Colonic mucosa (tissue), 4 donors: ENCODE measurements at regions not wholly inside any gene's neighbourhood (a gene's known extent, or its start where the extent isn't known, plus 50 kb on each side); places are given as distances from the start of the nearest gene placed in this dataset.

Experiments
- DNase-seq: peaks from one replicate; pipeline ENCODE4 v3.0.0-alpha.2; 2020
- H3K27ac ChIP-seq: fragments of 200-600 bp; one replicate; pipeline ENCODE4 v1.8.0; 2021
- H3K27me3 ChIP-seq: fragments of 200-600 bp; one replicate; pipeline ENCODE4 v1.8.0; 2021
- H3K36me3 ChIP-seq: fragments of 200-600 bp; one replicate; pipeline ENCODE4 v1.8.0; 2021
- H3K4me1 ChIP-seq: fragments of 200-600 bp; one replicate; pipeline ENCODE4 v1.8.0; 2021; ENCODE audit warnings: mild to moderate bottlenecking
- H3K4me3 ChIP-seq: fragments of 200-600 bp; one replicate; pipeline ENCODE4 v1.8.0; 2021
- H3K9ac ChIP-seq, 2 donors: one replicate each; pipeline ENCODE4 v1.7.0; 2013; ENCODE audit warnings: control low read depth in 2 of 2, low read depth in 2 of 2, low read length in 2 of 2
- H3K9me3 ChIP-seq: fragments of 200-600 bp; one replicate; pipeline ENCODE4 v1.8.0; 2021
- CTCF ChIP-seq: fragments of 200-600 bp; IDR thresholded peaks from one replicate; pipeline ENCODE4 v1.8.0; 2022; ENCODE audit warnings: antibody characterized with exemption, mild to moderate bottlenecking
- intact Hi-C: fragments of 100-400 bp; cut with DNase I; formaldehyde crosslinking; loops from one replicate; pipeline ENCODE4 v1.14.1; 2022
- donor health status: healthy.
- donor health status: DM: no; HTN: no; CAD: no.
- donor health status: DM: no; HTN: no; CAD: no.

DNA sequence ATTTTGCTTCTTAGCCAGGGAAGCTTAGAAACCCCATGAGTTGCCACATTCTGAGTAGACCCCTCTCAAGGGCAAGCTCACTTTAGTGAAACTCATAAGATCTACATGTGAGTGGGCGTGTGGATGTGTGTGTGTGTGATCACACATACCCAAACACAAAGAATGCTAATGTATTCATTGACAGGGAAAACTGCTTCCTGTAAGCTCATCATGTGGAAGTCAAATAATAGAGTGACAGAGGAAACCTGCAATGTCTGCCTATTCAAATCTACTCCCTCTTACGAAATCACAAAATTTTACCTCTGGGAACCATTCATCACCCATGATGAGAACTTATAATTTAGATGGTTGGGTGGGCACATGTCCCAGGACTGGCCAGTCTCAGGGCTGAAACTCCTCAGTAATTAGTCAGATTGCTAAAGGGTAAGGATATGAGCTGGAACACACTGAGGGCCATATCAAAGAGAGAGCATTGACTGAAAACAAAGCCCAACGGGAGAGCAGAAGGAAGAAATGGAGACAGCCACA lies 94.5 kb upstream of the CCDC150 start:
- no peaks in the 10 kb centered on the region for H3K4me1 ChIP-seq
- intact Hi-C loops = no loop called here
- no peaks in the 10 kb centered on the region for H3K27me3 ChIP-seq

DNA sequence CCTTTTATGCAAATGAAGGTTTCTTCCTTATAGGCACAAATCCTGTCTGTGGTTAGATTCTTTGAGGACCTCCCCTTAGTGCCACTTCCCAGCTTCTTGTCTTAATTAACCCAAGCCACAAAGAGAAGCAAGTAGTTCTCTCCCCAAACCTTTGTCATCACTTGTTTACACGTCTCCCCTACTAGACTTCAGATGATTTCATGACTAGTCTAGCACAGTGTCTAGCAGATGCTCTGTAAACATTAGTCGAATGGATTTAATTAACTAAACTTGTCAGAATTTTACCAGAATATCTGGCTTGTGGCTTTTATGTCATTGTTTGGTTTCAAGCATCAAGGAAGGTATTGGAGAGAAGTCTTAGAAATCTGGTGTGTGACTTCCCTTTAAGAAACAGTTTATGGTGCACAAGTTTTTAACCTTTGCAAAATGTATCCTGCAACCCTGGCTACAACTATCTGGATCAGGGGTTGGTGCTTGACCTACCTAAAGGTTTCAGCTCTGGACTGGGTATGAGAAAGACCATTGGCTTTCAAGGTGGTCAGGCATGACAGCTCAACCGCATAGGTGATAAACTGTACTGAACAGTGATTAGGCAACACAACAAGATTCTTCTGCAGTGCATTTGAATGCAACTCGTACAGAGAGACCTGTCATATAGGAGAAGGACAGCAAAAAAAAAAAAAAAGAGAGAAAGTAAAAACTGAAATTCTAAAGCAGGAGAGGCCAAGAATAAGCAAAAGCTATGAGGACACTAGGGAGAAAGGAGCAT lies 93.2 kb upstream of the CCDC150 start:
- Histone ChIP-seq H3K4me1 (no peaks in the 10 kb centered on the region), H3K9me3 (no peaks in the 10 kb centered on the region), H3K27ac (no peak overlapping the region), H3K4me3 (no peak overlapping the region), H3K36me3 (no peaks in the 10 kb centered on the region), H3K27me3 (no peaks in the 10 kb centered on the region), H3K9ac (no peak overlapping the region)
- intact Hi-C loops = no loop called here
- no peak for DNase-seq
- TF ChIP-seq CTCF = no peak

More for the DNA sequence above, 94.5 kb upstream of the CCDC150 start:
- no peaks in the 10 kb centered on the region for H3K9me3 ChIP-seq
- no peak overlapping the region for H3K4me3 ChIP-seq
- no peaks in the 10 kb centered on the region for H3K36me3 ChIP-seq
- no peak overlapping the region for H3K27ac ChIP-seq
- no peak for DNase-seq
- no peak overlapping the region for H3K9ac ChIP-seq
- TF ChIP-seq CTCF = no peak

DNA sequence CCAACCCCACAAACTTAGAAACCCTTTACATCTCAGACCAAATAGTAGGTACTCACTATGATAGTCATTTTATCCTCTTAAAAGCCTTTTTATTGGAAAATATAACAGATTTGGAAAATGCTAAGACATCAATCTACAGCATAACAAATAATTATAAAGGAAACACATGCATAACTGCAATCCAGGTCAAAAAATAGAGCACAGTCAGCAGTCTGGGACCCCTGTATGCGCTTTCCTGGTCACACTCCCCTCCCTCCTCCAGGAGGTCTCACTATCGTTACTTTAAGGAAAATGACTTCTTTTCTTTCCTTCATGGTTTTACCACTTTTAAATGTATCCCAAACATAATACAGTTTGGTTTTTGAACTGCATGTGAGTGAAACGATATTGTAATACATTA lies 90.5 kb upstream of the CCDC150 start:
- no peaks in the 10 kb centered on the region for H3K27me3 ChIP-seq
- no peak for TF ChIP-seq CTCF
- H3K36me3 ChIP-seq = no peaks in the 10 kb centered on the region
- intact Hi-C loops = no loop called here
- no peak for DNase-seq
- H3K4me3 ChIP-seq = no peak overlapping the region
- H3K9ac ChIP-seq = no peak overlapping the region
- no peaks in the 10 kb centered on the region for H3K9me3 ChIP-seq
- no peak overlapping the region for H3K27ac ChIP-seq
- H3K4me1 ChIP-seq = no peaks in the 10 kb centered on the region

DNA sequence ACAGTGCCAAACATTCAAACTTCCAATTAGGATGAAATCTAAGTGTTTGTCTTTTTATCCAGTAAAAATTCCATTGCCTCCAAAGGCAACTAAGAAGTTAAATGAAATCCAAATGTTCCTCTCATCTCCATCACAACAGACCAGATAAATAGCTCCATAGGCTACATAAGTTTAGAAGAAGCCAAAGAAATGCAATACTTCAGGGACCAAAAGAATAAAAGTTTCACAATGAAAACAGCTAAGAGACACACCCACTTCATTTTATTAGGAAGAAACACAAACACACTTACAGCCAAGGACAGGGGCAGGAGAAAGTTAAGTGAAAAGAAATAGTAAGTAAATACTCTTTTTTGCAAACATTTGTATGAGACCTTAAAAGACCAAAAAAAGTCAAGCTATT lies 88.5 kb upstream of the CCDC150 start:
- H3K27me3 ChIP-seq = no peaks in the 10 kb centered on the region
- no peaks in the 10 kb centered on the region for H3K36me3 ChIP-seq
- H3K9me3 ChIP-seq = no peaks in the 10 kb centered on the region
- DNase-seq = no peak
- no peaks in the 10 kb centered on the region for H3K4me1 ChIP-seq
- no peak overlapping the region for H3K4me3 ChIP-seq
- TF ChIP-seq CTCF = no peak
- no peak overlapping the region for H3K9ac ChIP-seq
- intact Hi-C loops = no loop called here
- H3K27ac ChIP-seq = no peak overlapping the region

DNA sequence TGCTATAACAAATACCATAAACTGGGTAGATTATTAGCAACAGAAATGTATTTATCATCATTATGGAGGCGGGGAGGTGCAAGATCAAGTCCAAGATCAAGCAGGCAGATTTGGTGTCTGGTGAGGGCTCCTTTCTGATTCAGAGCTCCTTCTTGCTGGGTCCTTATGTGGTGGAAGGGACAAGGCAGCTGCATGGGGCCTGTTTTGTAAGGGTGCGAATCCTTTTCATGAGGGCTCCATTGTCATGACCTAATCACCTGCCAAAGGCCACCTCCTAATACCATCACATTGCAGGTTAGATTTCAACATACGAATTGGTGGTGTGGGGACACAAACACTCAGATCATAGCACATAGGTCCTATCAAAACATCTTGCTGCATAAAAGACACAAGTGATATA lies 84.4 kb upstream of the CCDC150 start:
- H3K36me3 ChIP-seq = no peaks in the 10 kb centered on the region
- no peak overlapping the region for H3K4me3 ChIP-seq
- no peak for TF ChIP-seq CTCF
- no peaks in the 10 kb centered on the region for H3K27me3 ChIP-seq
- H3K9ac ChIP-seq = no peak overlapping the region
- no peak for DNase-seq
- intact Hi-C loops = no loop called here
- no peaks in the 10 kb centered on the region for H3K9me3 ChIP-seq
- no peaks in the 10 kb centered on the region for H3K4me1 ChIP-seq
- H3K27ac ChIP-seq = no peak overlapping the region
